NT2/D1 (cell line): ENCODE measurements at regions not wholly inside any gene's neighbourhood (a gene's known extent, or its start where the extent isn't known, plus 50 kb on each side); places are given as distances from the start of the nearest gene placed in this dataset.
"Not testable (repeated sequence)": the region's sequence is repeated elsewhere in the genome, so short reads cannot be mapped to it uniquely, and the experiment has no call there.

ENCODE experiments used
- SUZ12 ChIP-seq: IDR thresholded peaks from 2 replicates; pipeline ENCODE4 v1.6.1; 2011; ENCODE audit not compliant: insufficient read length, insufficient read depth; ENCODE audit errors: extremely low read depth
- YY1 ChIP-seq: IDR thresholded peaks from 2 replicates; pipeline ENCODE4 v1.6.1; 2011; ENCODE audit not compliant: insufficient read length, insufficient read depth

- TF ChIP-seq SUZ12, YY1: not testable (repeated sequence)
These were observed 177.1 kb downstream of the SPATA31A1 start for GRCh38 chr9:39532597-39532996.
